Adrenal gland (tissue), 5 donors: ENCODE measurements at regions not wholly inside any gene's neighbourhood (a gene's known extent, or its start where the extent isn't known, plus 50 kb on each side); places are given as distances from the start of the nearest gene placed in this dataset.

Experiments
- CTCF ChIP-seq, 6 experiments: fragments of 450-650 bp in 4 of 6; fragments of 200-600 bp in 2 of 6; sonication (generic) in 1 of 6; IDR thresholded peaks; 1 replicate in 5 of 6; 2 replicates in 1 of 6; pipeline versions ENCODE4 v1.5.1 to v1.8.0; 2016 to 2021; ENCODE audit warnings: antibody characterized with exemption in 6 of 6, mild to moderate bottlenecking in 2 of 6, moderate library complexity in 1 of 6
- POLR2A ChIP-seq, 2 donors: fragments of 450-650 bp; IDR thresholded peaks; one replicate each; pipeline ENCODE4 v1.6.1; 2017; ENCODE audit warnings: antibody characterized with exemption in 2 of 2, mild to moderate bottlenecking in 2 of 2, moderate library complexity in 1 of 2
- donor health status: DM: no; HTN: no; CAD: no.

- TF ChIP-seq CTCF (IDR thresholded peaks at IDR 0.05) (no peak), POLR2A (IDR thresholded peaks at IDR 0.05) (no peak)
These were observed 131.8 kb upstream of the VSTM2B start for GRCh38 chr19:29393915-29394460.
